ENCODE measurements at regions not wholly inside any gene's neighbourhood (a gene's known extent, or its start where the extent isn't known, plus 50 kb on each side); places are given as distances from the start of the nearest gene placed in this dataset.
A peak's percentile ranks its signal among the peaks of the same experiment; 100 is the strongest.
"Not testable (repeated sequence)": the region's sequence is repeated elsewhere in the genome, so short reads cannot be mapped to it uniquely, and the experiment has no call there.

DNA sequence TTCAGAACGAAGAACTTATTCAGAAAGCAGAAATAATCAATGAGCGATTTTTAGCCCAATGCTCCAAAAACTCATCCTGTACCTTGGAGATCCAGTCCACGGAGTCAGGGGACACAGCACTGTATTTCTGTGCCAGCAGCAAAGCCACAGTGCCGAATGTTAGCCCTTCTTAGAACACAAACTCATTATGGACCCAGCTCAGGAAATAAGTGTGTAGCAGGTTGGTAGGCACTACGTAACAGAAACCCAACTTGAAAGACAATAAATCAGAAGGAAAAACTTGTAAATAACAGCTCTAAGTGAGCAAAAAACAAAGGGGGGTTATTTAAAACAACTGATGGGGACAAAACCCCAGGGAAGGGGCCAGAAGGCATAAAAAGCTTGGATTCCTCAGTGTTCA lies 112.0 kb upstream of the PRSS1 start:
- no peak for DNase-seq (ENCODE audit: low spot score)
- Mint-ChIP-seq H3K4me1 (ENCODE audit: unreplicated experiment) (no peaks in the 10 kb centered on the region), H3K4me3 (ENCODE audit: unreplicated experiment) (no peak overlapping the region), H3K27me3 (ENCODE audit: unreplicated experiment) (peaks cover 2% of the 10 kb centered on the region), H3K36me3 (ENCODE audit: low read depth, unreplicated experiment) (no peaks in the 10 kb centered on the region), H3K27ac (ENCODE audit: unreplicated experiment) (no peak overlapping the region), H3K9me3 (ENCODE audit: unreplicated experiment) (no peaks in the 10 kb centered on the region)
- TF ChIP-seq, protein P1, sequence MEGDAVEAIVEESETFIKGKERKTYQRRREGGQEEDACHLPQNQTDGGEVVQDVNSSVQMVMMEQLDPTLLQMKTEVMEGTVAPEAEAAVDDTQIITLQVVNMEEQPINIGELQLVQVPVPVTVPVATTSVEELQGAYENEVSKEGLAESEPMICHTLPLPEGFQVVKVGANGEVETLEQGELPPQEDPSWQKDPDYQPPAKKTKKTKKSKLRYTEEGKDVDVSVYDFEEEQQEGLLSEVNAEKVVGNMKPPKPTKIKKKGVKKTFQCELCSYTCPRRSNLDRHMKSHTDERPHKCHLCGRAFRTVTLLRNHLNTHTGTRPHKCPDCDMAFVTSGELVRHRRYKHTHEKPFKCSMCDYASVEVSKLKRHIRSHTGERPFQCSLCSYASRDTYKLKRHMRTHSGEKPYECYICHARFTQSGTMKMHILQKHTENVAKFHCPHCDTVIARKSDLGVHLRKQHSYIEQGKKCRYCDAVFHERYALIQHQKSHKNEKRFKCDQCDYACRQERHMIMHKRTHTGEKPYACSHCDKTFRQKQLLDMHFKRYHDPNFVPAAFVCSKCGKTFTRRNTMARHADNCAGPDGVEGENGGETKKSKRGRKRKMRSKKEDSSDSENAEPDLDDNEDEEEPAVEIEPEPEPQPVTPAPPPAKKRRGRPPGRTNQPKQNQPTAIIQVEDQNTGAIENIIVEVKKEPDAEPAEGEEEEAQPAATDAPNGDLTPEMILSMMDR (IDR thresholded peaks at IDR 0.05; ENCODE audit: unreplicated experiment): no peak

DNA sequence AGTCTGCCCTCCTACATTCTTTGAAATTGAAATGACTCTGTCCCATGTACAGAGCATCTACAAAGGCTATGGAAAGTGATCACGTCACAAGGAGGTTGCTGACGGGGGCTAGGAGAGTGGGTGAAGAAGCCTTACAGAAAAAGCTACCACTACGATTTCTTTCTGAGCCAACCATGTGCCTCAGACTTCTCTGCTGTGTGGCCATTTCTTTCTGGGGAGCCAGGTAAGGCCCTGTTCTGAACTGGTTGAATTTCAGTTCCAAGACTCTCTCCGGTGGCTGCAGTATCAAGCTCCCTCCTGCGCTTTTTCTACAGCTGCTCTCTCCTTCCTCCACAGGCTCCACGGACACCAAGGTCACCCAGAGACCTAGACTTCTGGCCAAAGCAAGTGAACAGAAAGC lies 112.5 kb upstream of the PRSS1 start:
- Mint-ChIP-seq H3K9me3 (ENCODE audit: unreplicated experiment) (no peaks in the 10 kb centered on the region), H3K4me3 (ENCODE audit: unreplicated experiment) (no peak overlapping the region), H3K27me3 (ENCODE audit: unreplicated experiment) (peaks cover 2% of the 10 kb centered on the region), H3K36me3 (ENCODE audit: low read depth, unreplicated experiment) (no peaks in the 10 kb centered on the region), H3K4me1 (ENCODE audit: unreplicated experiment) (no peaks in the 10 kb centered on the region), H3K27ac (ENCODE audit: unreplicated experiment) (no peak overlapping the region)
- TF ChIP-seq, protein P1 (IDR thresholded peaks at IDR 0.05; ENCODE audit: unreplicated experiment): no peak
- no peak for DNase-seq (ENCODE audit: low spot score)

DNA sequence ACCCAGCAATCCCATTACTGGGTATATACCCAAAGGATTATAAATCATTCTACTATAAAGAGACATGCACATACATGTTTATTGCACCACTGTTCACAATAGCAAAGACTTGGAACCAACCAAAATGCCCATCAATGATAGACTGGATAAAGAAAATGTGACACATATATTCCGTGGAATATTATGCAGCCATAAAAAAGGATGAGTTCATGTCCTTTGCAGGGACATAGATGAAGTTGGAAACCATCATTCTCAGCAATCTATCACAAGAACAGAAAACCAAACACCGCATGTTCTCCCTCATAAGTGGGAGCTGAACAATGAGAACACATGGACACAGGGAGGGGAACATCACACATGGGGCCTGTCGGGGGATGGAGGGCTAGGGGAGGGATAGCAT lies 113.2 kb upstream of the PRSS1 start:
- H3K4me1 Mint-ChIP-seq (ENCODE audit: unreplicated experiment); H3K9me3 Mint-ChIP-seq (ENCODE audit: unreplicated experiment); H3K36me3 Mint-ChIP-seq (ENCODE audit: low read depth, unreplicated experiment); DNase-seq (ENCODE audit: low spot score); H3K27ac Mint-ChIP-seq (ENCODE audit: unreplicated experiment); H3K4me3 Mint-ChIP-seq (ENCODE audit: unreplicated experiment); H3K27me3 Mint-ChIP-seq (ENCODE audit: unreplicated experiment): not testable (repeated sequence)

DNA sequence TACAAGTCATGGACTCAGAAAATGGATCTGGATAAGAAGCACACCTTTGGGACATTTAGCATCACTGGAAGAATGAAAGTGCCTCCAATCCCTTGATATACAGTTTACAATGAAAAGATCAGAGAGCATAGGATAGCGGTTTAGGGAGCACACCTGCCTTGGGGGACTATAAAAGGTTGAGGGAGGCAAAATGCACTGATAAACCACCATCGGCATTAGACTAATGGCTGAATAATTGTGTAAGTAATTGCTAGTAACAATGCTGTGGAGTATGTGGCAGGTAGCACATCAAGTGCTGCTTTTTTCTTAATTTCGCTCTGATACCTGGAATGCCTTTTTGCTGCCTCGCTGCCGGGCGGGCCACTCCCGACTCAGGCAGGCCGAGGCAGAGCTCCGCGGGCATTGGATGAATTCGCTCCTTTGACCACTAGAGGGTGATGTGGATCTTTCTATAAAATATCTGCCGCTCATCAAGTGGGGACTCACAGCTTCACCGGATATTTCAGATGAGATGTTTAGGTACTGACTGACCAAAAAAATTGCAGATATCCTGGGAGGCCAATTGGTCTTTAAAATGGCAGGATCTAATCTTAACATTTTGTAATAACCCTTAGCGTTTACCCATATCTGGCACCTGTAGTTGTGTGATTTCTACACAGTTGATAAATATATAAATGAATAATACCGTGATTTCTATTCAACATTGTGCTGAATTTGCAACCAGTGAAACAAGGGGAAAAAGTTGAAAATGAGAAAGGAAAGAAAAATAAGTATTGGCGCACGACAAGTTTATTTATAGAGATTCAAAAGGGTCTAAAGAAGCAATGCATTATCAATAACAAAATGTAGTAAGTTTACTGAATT lies 116.8 kb upstream of the PRSS1 start:
- Mint-ChIP-seq H3K9me3 (ENCODE audit: unreplicated experiment) (no peaks in the 10 kb centered on the region), H3K27me3 (ENCODE audit: unreplicated experiment) (peaks cover 2% of the 10 kb centered on the region), H3K4me3 (ENCODE audit: unreplicated experiment) (no peak overlapping the region), H3K27ac (ENCODE audit: unreplicated experiment) (no peak overlapping the region), H3K4me1 (ENCODE audit: unreplicated experiment) (no peaks in the 10 kb centered on the region), H3K36me3 (ENCODE audit: low read depth, unreplicated experiment) (no peaks in the 10 kb centered on the region)
- TF ChIP-seq, protein P1 (IDR thresholded peaks at IDR 0.05; ENCODE audit: unreplicated experiment): peak; percentile 78
- peak; percentile 73 for DNase-seq (ENCODE audit: low spot score)

DNA sequence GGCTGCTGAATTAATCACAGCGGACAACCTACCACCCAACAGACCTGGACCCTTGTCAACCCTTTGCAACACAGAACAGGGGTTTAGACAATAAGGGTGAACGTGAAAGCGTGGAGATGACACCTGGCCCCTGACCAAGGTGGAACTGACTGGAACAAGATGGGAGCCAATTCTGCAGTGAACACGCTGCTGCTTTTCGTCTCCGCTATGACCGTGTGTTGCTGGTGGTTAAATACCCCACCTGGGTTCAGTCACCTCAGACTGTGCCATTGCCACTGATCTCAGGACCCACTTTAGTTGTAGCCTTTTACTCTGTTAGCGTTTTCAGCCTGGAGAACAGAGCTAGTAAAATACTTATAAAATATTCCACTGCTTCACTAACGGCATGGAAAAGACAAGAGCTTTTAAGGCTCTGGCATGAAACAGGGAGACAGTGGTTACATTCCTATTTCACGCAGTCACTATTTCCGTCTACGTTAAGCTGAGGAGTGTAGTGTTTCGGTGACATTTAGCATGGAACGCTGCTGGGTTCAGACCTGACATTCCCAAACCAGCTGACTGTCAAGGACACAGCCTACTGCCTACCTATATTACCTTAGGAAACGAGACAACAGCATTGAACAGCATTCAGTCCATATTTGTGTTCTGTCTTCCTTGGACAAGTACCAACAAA lies 119.5 kb upstream of the PRSS1 start:
- no peaks in the 10 kb centered on the region for H3K27me3 Mint-ChIP-seq (ENCODE audit: unreplicated experiment)
- TF ChIP-seq, protein P1 (IDR thresholded peaks at IDR 0.05; ENCODE audit: unreplicated experiment): no peak
- no peak overlapping the region for H3K27ac Mint-ChIP-seq (ENCODE audit: unreplicated experiment)

More for the DNA sequence above, 119.5 kb upstream of the PRSS1 start:
- Mint-ChIP-seq H3K4me1 (ENCODE audit: unreplicated experiment) (no peaks in the 10 kb centered on the region), H3K9me3 (ENCODE audit: unreplicated experiment) (no peaks in the 10 kb centered on the region), H3K4me3 (ENCODE audit: unreplicated experiment) (no peak overlapping the region), H3K36me3 (ENCODE audit: low read depth, unreplicated experiment) (no peaks in the 10 kb centered on the region)
- DNase-seq (ENCODE audit: low spot score): no peak

Measured in endothelial cell (in vitro differentiated cells).